NCI-H748 (cell line): ENCODE measurements at regions not wholly inside any gene's neighbourhood (a gene's known extent, or its start where the extent isn't known, plus 50 kb on each side); places are given as distances from the start of the nearest gene placed in this dataset.

Experiments
- DNase-seq: peaks from one replicate; lab custom pipeline; 2025; ENCODE audit not compliant: unreplicated experiment; lab: John Stamatoyannopoulos, UW

GRCh38 chr12:16136219-16136988, 141.1 kb downstream of the SLC15A5 start:
- peak; percentile 44 for DNase-seq

- DNase-seq = no peak
Observed at GRCh38 chr12:16135323-16135722, 142.2 kb downstream of the SLC15A5 start.

GRCh38 chr12:16130343-16130742, 147.1 kb downstream of the SLC15A5 start:
- peak; percentile 56 for DNase-seq

- no peak for DNase-seq
Observed at GRCh38 chr12:16121953-16122352, 155.5 kb downstream of the SLC15A5 start.

- peak; percentile 31 for DNase-seq
Observed at GRCh38 chr12:16119618-16120415, 157.7 kb downstream of the SLC15A5 start.

GRCh38 chr12:16118586-16118985, 158.9 kb downstream of the SLC15A5 start:
- no peak for DNase-seq

- DNase-seq = no peak
Observed at GRCh38 chr12:16112612-16113560, 164.6 kb downstream of the SLC15A5 start.

GRCh38 chr12:16112130-16112529, 165.4 kb downstream of the SLC15A5 start:
- DNase-seq = no peak

GRCh38 chr12:16110596-16110995, 166.9 kb downstream of the SLC15A5 start:
- no peak for DNase-seq

GRCh38 chr12:16103851-16104250, 173.6 kb downstream of the SLC15A5 start:
- DNase-seq = no peak

- no peak for DNase-seq
Observed at GRCh38 chr12:16100206-16100605, 177.3 kb downstream of the SLC15A5 start.

GRCh38 chr12:16096273-16096849, 181.1 kb downstream of the SLC15A5 start:
- DNase-seq = no peak

GRCh38 chr12:16095531-16096110, 181.9 kb downstream of the SLC15A5 start:
- DNase-seq = no peak

- no peak for DNase-seq
Observed at GRCh38 chr12:16094437-16094836, 183.0 kb downstream of the SLC15A5 start.

- DNase-seq = no peak
Observed at GRCh38 chr12:16093825-16094224, 182.7 kb downstream of the DERA start.

- DNase-seq = no peak
Observed at GRCh38 chr12:16090974-16091373, 179.8 kb downstream of the DERA start.

- no peak for DNase-seq
Observed at GRCh38 chr12:16088421-16088820, 177.3 kb downstream of the DERA start.
